ENCODE measurements at regions not wholly inside any gene's neighbourhood (a gene's known extent, or its start where the extent isn't known, plus 50 kb on each side); places are given as distances from the start of the nearest gene placed in this dataset.

GRCh38 chr7:36090976-36091873, 61.8 kb upstream of the EEPD1 start:
- in situ Hi-C loops (cut with MboI; ENCODE audit: low pct_ligation_motif_present in 1 of 4, low pct_unique_long_range_greater_than_20kb in 1 of 4, low sequenced_read_pairs in 3 of 4) (no loop called here), intact Hi-C loops (cut with DNase I; ENCODE audit: low total_unique reads) (no loop called here)
- Histone ChIP-seq H3K4me1 (no peaks in the 10 kb centered on the region), H3K4me3 (no peak overlapping the region), H3K27me3 (no peaks in the 10 kb centered on the region), H3K36me3 (no peaks in the 10 kb centered on the region), H3K27ac (no peak overlapping the region), H3K9me3 (no peaks in the 10 kb centered on the region)
- WGBS, 2 donors (ENCODE audit: low coverage in 1 of 2) = 77 to 87% methylated on average over 4 to 9 of the region's 9 CpGs
- no peak for TF ChIP-seq CTCF (IDR thresholded peaks at IDR 0.05)
- no peak for DNase-seq

- intact Hi-C loops (cut with DNase I; ENCODE audit: low total_unique reads) (no loop called here), in situ Hi-C loops (cut with MboI; ENCODE audit: low pct_ligation_motif_present in 1 of 4, low pct_unique_long_range_greater_than_20kb in 1 of 4, low sequenced_read_pairs in 3 of 4) (no loop called here)
- no peak for DNase-seq
- Histone ChIP-seq H3K4me3 (no peak overlapping the region), H3K27ac (no peak overlapping the region), H3K27me3 (no peaks in the 10 kb centered on the region), H3K36me3 (no peaks in the 10 kb centered on the region), H3K4me1 (no peaks in the 10 kb centered on the region), H3K9me3 (no peaks in the 10 kb centered on the region)
- no peak for TF ChIP-seq POLR2A (IDR thresholded peaks at IDR 0.05)
- TF ChIP-seq EP300 (IDR thresholded peaks at IDR 0.05; ENCODE audit: low read depth) = no peak
- no peak for TF ChIP-seq POLR2AphosphoS5 (IDR thresholded peaks at IDR 0.05)
- TF ChIP-seq CTCF (IDR thresholded peaks at IDR 0.05) = no peak
- 80 to 86% methylated on average over 1 to 2 of the region's 2 CpGs for WGBS, 2 donors (ENCODE audit: low coverage in 1 of 2)
These were observed 61.2 kb upstream of the EEPD1 start for GRCh38 chr7:36091874-36092176.

- Histone ChIP-seq H3K27me3 (no peaks in the 10 kb centered on the region), H3K4me1 (no peaks in the 10 kb centered on the region), H3K9me3 (no peaks in the 10 kb centered on the region), H3K36me3 (no peaks in the 10 kb centered on the region), H3K4me3 (no peak overlapping the region), H3K27ac (no peak overlapping the region)
- no peak for DNase-seq
- no peak for TF ChIP-seq EP300 (IDR thresholded peaks at IDR 0.05; ENCODE audit: low read depth)
- no peak for TF ChIP-seq POLR2A (IDR thresholded peaks at IDR 0.05)
- no peak for TF ChIP-seq CTCF (IDR thresholded peaks at IDR 0.05)
- intact Hi-C loops (cut with DNase I; ENCODE audit: low total_unique reads) = no loop called here
- WGBS, 2 donors (ENCODE audit: low coverage in 1 of 2) = 84% methylated on average over 11 of the region's 11 CpGs; no CpG with 5 or more reads in 1 of the 2 donors
- in situ Hi-C loops (cut with MboI; ENCODE audit: low pct_ligation_motif_present in 1 of 4, low pct_unique_long_range_greater_than_20kb in 1 of 4, low sequenced_read_pairs in 3 of 4) = no loop called here
These were observed 60.8 kb upstream of the EEPD1 start for GRCh38 chr7:36092221-36092771.

GRCh38 chr7:36096460-36097095, 56.5 kb upstream of the EEPD1 start:
- no peaks in the 10 kb centered on the region for H3K4me1 ChIP-seq
- in situ Hi-C loops (cut with MboI; ENCODE audit: low pct_ligation_motif_present in 1 of 4, low pct_unique_long_range_greater_than_20kb in 1 of 4, low sequenced_read_pairs in 3 of 4) = no loop called here
- intact Hi-C loops (cut with DNase I; ENCODE audit: low total_unique reads) = no loop called here
- no peaks in the 10 kb centered on the region for H3K27me3 ChIP-seq
- no peaks in the 10 kb centered on the region for H3K36me3 ChIP-seq
- WGBS, 2 donors (ENCODE audit: low coverage in 1 of 2) = 84% methylated on average over 6 of the region's 6 CpGs; no CpG with 5 or more reads in 1 of the 2 donors
- H3K4me3 ChIP-seq = no peak overlapping the region
- DNase-seq = no peak
- no peak overlapping the region for H3K27ac ChIP-seq
- TF ChIP-seq POLR2A (IDR thresholded peaks at IDR 0.05) = no peak
- TF ChIP-seq CTCF (IDR thresholded peaks at IDR 0.05) = no peak
- no peak for TF ChIP-seq EP300 (IDR thresholded peaks at IDR 0.05; ENCODE audit: low read depth)
- no peak for TF ChIP-seq POLR2AphosphoS5 (IDR thresholded peaks at IDR 0.05)
- no peaks in the 10 kb centered on the region for H3K9me3 ChIP-seq
